HUES6 (cell line): ENCODE measurements at regions not wholly inside any gene's neighbourhood (a gene's known extent, or its start where the extent isn't known, plus 50 kb on each side); places are given as distances from the start of the nearest gene placed in this dataset.
A peak's percentile ranks its signal among the peaks of the same experiment; 100 is the strongest.
"Not testable (repeated sequence)": the region's sequence is repeated elsewhere in the genome, so short reads cannot be mapped to it uniquely, and the experiment has no call there.

Experiments
- H3K27ac ChIP-seq: 2 replicates; pipeline ENCODE4 v1.7.0; 2013; ENCODE audit warnings: low read depth, mild to moderate bottlenecking, low read length, inconsistent platforms
- H3K27me3 ChIP-seq: 2 replicates; pipeline ENCODE4 v1.6.1; 2013; ENCODE audit warnings: low read length; ENCODE audit not compliant: control insufficient read depth, insufficient read depth
- H3K36me3 ChIP-seq: 2 replicates; pipeline ENCODE4 v1.6.1; 2013; ENCODE audit warnings: low read length; ENCODE audit not compliant: control insufficient read depth, insufficient read depth
- H3K4me1 ChIP-seq: 2 replicates; pipeline ENCODE4 v1.6.1; 2013; ENCODE audit warnings: low read length; ENCODE audit not compliant: control insufficient read depth, insufficient read depth
- H3K4me3 ChIP-seq: 2 replicates; pipeline ENCODE4 v1.5.1; 2013; ENCODE audit warnings: low read depth, low read length
- H3K9ac ChIP-seq: one replicate; pipeline ENCODE4 v1.6.1; 2013; ENCODE audit warnings: mild to moderate bottlenecking, low read length
- H3K9me3 ChIP-seq: 2 replicates; pipeline ENCODE4 v1.6.1; 2013; ENCODE audit warnings: low read depth, low read length; ENCODE audit not compliant: control insufficient read depth, insufficient read depth

DNA sequence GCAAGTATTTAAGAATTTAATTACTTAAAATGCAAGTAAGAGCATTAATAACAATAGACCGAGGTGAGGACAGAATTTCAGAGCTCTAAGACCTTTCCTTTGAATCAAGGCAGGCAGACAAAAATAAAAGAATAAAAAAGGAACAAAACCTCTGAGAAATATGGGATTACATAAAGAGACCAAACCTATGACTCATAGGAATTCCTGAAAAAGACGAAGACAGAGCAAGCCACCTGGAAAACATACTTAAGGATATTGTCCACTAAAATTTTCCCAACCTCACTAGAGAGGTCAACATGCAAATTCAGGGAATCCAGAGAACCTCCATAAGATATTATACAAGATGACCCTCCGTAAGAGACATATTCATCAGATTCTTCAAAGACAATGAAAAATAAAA is 325.1 kb downstream of the AEBP2 start:
- Histone ChIP-seq H3K27ac (no peak overlapping the region), H3K9me3 (no peaks in the 10 kb centered on the region), H3K36me3 (no peaks in the 10 kb centered on the region), H3K9ac (no peak overlapping the region), H3K27me3 (no peaks in the 10 kb centered on the region), H3K4me1 (no peaks in the 10 kb centered on the region), H3K4me3 (no peak overlapping the region)

DNA sequence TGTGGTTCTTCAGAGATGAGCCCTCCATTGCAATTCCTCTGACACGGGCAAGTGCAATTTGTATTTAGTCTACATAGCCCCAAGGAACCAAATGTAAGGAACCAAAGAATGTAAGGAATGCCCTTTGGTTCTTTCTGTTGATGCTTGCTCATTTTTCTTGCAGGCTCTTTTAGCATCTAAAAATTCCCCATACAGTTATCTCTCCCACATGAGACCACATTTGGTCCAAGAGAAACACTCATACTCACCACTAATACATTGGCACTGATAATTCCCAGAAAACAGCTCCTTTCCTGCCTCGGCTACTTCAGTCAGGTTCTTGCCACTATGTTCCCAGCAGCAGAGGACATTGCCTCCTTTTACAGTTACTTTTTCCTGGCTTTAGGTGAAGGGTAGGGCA is 332.6 kb downstream of the AEBP2 start:
- H3K9ac ChIP-seq = no peak overlapping the region
- no peak overlapping the region for H3K27ac ChIP-seq
- H3K36me3 ChIP-seq = no peaks in the 10 kb centered on the region
- H3K27me3 ChIP-seq = no peaks in the 10 kb centered on the region
- no peaks in the 10 kb centered on the region for H3K9me3 ChIP-seq
- H3K4me1 ChIP-seq = peaks cover 5% of the 10 kb centered on the region; the same call in 1 of the 2 replicates
- no peak overlapping the region for H3K4me3 ChIP-seq

DNA sequence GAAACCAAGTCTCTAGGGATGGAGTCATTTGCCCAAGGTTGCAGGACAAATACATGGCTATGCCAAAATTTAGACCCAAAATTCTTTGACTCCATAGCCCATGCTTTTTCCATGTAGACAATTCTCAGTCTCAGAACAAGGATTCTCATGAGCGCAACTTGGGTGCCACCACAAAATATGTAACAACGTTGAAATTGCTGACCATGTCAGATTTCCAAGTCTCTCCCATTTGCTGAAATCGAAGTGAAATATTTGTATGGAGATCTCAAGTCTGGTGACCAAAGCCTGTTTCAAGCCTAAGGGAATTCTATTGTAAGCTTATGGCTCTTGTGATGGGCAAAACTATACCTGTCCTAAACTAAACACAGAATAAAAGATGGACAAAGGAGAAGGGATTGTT is 333.5 kb downstream of the AEBP2 start:
- H3K4me1 ChIP-seq = peaks cover 5% of the 10 kb centered on the region; the same call in 1 of the 2 replicates
- H3K36me3 ChIP-seq = no peaks in the 10 kb centered on the region
- no peak overlapping the region for H3K27ac ChIP-seq
- no peak overlapping the region for H3K9ac ChIP-seq
- H3K9me3 ChIP-seq = no peaks in the 10 kb centered on the region
- H3K4me3 ChIP-seq = no peak overlapping the region
- H3K27me3 ChIP-seq = no peaks in the 10 kb centered on the region

DNA sequence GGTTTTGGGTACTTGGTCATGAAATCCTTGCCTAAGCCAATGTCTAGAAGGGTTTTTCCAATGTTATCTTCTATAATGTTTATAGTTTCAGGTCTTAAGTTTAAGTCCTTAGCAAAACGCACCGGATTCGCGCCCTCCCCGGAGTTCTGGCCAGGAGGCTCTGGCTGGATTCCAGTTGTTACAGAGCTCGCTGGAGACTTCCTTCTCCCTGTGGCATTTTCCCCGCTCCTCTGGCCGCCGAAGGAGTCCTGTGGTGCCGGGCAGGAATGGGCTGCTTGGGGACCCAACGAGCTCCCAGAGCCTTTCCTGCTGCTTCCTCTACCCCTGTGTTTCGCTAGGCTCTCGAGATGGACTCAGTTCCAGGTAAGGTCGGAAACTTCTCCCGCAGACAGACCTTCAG is 335.9 kb downstream of the AEBP2 start:
- no peaks in the 10 kb centered on the region for H3K27me3 ChIP-seq
- no peak overlapping the region for H3K27ac ChIP-seq
- peaks cover 11% of the 10 kb centered on the region; the same call in 1 of the 2 replicates for H3K4me1 ChIP-seq
- H3K36me3 ChIP-seq = no peaks in the 10 kb centered on the region
- H3K4me3 ChIP-seq = no peak overlapping the region
- no peak overlapping the region for H3K9ac ChIP-seq
- H3K9me3 ChIP-seq = no peaks in the 10 kb centered on the region

DNA sequence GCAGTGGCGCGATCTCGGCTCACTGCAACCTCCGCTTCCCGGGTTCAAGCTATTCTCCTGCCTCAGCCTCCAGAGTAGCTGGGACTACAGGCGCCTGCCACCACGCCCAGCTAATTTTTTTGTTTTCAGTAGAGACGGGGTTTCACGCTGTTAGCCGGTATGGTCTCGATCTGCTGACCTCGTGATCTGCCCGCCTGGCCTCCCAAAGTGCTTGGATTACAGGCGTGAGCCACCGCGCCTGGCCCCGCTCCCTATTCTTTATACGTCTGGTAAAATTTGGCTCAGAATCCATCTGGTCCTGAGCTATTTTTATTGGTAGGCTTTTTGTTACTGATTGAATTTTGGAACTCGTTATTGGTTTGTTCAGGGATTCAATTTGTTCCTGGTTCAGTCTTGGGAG is 336.7 kb downstream of the AEBP2 start:
- not testable (repeated sequence) for H3K4me3 ChIP-seq, H3K27me3 ChIP-seq, H3K9me3 ChIP-seq, H3K27ac ChIP-seq, H3K36me3 ChIP-seq, H3K9ac ChIP-seq
- peaks cover 11% of the 10 kb centered on the region; the same call in 1 of the 2 replicates for H3K4me1 ChIP-seq

DNA sequence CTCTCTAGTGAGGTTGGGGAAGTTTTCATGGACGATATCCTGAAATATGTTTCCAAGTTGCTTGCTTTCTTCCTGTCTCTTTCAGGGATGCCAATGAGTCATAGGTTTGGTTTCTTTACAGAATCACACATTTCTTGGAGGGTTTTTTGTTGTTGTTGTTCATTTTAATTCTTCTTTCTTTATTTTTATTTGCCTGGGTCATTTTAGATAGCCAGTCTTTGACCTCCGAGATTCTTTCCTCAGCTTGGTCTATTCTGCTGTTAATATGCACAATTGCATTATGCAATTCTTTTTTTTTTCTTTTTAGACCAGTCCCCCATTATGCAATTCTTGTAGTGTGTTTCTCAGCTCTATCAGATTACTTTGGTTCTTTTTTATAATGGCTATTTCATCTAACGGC is 338.9 kb downstream of the AEBP2 start:
- Histone ChIP-seq H3K9me3 (no peaks in the 10 kb centered on the region), H3K27ac (no peak overlapping the region), H3K27me3 (no peaks in the 10 kb centered on the region), H3K36me3 (no peaks in the 10 kb centered on the region), H3K4me1 (peaks cover 6% of the 10 kb centered on the region; the same call in 1 of the 2 replicates), H3K4me3 (no peak overlapping the region), H3K9ac (no peak overlapping the region)

DNA sequence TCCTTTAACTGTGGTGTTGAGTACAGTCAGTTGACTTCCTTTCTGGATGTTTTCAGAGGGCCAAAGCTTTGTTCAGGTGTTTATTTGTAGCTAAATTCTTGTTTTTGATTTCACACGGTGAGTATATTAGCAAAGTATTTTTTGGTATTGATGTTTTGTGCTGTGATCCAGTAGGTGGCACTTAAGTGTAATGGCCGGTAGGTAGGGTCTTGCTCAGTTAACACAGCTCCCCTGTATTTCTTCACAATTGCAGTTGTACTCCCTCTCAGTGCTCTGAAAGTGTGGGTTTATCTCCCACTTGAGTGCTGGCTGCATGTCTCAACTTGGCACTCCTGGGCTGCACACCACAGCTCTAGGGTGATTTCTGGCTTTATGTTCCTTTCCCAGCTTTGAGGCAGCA is 339.5 kb downstream of the AEBP2 start:
- no peak overlapping the region for H3K27ac ChIP-seq
- no peaks in the 10 kb centered on the region for H3K9me3 ChIP-seq
- no peak overlapping the region for H3K9ac ChIP-seq
- H3K36me3 ChIP-seq = no peaks in the 10 kb centered on the region
- peaks cover 6% of the 10 kb centered on the region; the same call in 1 of the 2 replicates for H3K4me1 ChIP-seq
- no peak overlapping the region for H3K4me3 ChIP-seq
- H3K27me3 ChIP-seq = no peaks in the 10 kb centered on the region

DNA sequence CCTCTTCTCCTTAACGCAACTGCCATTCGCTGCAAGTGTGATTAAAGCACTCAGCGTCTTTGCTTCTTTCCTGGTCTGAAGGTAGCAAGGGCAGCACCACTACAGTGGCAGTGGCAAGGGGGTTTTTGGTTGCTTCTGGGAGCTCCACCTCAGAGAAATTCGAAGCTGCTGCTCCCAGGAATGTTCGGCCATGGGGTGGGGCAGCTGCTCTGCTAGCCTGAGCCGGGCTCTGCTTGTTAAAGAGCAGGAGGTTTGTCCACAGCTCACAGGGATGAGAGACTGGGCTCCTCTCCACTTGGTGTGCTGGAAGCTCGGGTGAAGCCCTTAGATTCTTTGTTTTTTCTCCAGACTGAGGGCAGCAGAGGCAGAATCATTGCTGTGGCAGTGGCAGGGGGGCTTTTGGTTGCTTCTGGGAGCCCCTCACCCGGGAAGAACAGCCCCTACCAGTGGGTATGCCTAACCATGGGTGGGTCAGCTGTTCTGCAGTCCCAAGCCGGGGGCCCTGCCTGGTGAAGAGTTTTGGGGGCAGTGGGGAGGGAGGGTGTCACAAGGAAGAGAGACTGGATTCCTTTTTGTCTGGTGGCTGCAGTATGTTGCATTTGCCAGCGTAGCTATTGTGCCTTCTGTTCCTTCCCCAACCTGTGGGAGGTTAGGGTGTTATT is 340.2 kb downstream of the AEBP2 start:
- Histone ChIP-seq H3K9ac (no peak overlapping the region), H3K36me3 (no peaks in the 10 kb centered on the region), H3K4me1 (peaks cover 6% of the 10 kb centered on the region; the same call in 1 of the 2 replicates), H3K9me3 (no peaks in the 10 kb centered on the region), H3K4me3 (no peak overlapping the region), H3K27me3 (no peaks in the 10 kb centered on the region), H3K27ac (no peak overlapping the region)

DNA sequence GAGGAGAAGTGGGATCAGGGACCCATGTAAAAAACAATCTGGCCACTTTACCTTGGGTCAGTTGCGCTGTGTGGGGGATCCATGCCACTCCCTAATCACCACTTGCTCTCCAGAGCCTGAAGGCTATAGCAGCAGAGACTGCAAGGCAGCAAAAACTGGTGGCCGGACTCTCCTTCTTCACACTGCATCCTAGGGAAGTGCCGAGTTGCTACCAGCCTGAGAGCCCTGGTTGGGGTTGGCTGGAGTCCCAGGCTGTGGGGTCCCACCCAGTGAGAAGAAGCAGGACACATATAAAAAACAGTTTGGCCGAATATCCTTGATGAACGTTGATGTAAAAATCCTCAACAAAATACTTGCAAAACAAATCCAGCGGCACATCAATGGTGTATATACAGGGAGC is 341.2 kb downstream of the AEBP2 start:
- H3K4me3 ChIP-seq = no peak overlapping the region
- no peak overlapping the region for H3K27ac ChIP-seq
- no peak overlapping the region for H3K9ac ChIP-seq
- no peaks in the 10 kb centered on the region for H3K9me3 ChIP-seq
- H3K4me1 ChIP-seq = peaks cover 6% of the 10 kb centered on the region; the same call in 1 of the 2 replicates
- no peaks in the 10 kb centered on the region for H3K36me3 ChIP-seq
- H3K27me3 ChIP-seq = no peaks in the 10 kb centered on the region

DNA sequence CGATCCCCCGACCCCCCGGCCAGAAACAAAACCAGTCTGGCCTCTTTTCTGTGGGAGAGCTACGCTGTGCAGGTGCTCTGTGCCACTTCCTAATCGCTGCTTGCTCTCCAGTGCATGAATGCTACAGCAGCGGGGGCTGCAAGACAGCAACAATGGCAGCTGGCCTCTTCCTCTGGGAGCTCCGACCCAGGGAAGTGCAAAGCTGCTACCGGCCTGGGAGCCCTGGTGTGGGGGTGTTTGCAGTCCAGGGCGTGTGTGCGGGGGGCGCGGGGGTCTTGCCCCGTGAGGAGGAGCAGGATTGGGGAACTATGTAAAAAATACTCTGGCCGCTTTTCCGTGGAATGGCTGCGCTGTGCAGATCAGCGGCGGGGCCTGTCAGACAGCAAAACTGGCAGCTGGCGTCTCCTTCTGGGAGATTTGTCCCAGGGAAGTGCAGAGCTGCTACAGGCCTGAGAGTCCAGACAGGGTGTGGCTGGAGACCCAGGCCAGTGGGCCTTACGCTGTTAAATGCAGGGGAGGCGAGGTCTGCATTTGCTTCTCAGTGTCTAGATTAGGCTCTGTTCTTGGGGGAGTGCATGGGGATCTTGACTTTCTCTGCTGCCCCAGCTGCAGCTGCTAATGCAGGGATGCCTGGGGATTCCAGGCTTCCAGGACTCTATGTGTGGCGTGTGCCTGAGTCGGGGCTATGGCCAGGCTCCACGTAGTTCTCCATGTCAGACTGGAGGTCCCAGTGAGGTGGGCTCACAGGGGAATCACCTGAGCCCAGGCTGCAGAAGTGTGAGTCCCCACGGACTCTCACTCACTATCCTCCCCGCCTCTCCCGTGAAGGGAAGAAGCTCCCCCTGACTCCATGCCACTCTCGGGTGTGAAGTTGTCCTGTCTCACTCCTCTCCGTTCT is 344.5 kb downstream of the AEBP2 start:
- no peak overlapping the region for H3K9ac ChIP-seq
- no peaks in the 10 kb centered on the region for H3K9me3 ChIP-seq
- 0 out of 2 replicates have a peak overlapping the region, but pooled peaks have one; percentile 29 for H3K27ac ChIP-seq
- H3K27me3 ChIP-seq = no peaks in the 10 kb centered on the region
- peak overlapping the region; percentile 37; the same call in 1 of the 2 replicates for H3K4me3 ChIP-seq
- H3K36me3 ChIP-seq = no peaks in the 10 kb centered on the region
- peaks cover 6% of the 10 kb centered on the region; the same call in 1 of the 2 replicates for H3K4me1 ChIP-seq

DNA sequence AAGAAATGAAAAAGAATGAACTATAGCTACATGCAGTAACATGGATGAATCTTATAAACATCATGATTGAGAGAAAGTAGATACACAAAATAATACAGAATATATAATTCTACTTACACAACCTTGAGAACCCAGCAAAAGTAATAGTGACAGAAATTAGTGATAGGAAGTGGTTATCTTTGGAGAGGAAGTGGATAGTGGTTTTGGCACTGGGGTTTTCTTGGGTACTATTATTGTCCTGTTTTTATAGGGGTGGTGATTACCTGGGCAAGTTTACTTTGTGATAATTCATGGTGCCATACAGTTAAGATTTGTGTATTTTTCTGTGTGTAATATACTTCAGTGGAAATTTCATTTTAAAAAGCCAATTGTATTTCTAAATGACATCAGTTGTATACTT is 352.7 kb downstream of the AEBP2 start:
- Histone ChIP-seq H3K36me3 (no peaks in the 10 kb centered on the region), H3K4me1 (no peaks in the 10 kb centered on the region), H3K9ac (no peak overlapping the region), H3K4me3 (no peak overlapping the region), H3K9me3 (no peaks in the 10 kb centered on the region), H3K27me3 (no peaks in the 10 kb centered on the region), H3K27ac (no peak overlapping the region)
